ENCODE measurements at regions not wholly inside any gene's neighbourhood (a gene's known extent, or its start where the extent isn't known, plus 50 kb on each side); places are given as distances from the start of the nearest gene placed in this dataset.
"Not testable (repeated sequence)": the region's sequence is repeated elsewhere in the genome, so short reads cannot be mapped to it uniquely, and the experiment has no call there.

- no peak overlapping the region for H3K9ac ChIP-seq (ENCODE audit: low read length in 3 of 3)
- TF ChIP-seq CTCF (IDR thresholded peaks at IDR 0.05; ENCODE audit: borderline replicate concordance, extremely low read depth, insufficient read depth) = no peak
- intact Hi-C loops (cut with DNase I) = no loop called here
- no peak overlapping the region for H3K4me3 ChIP-seq (ENCODE audit: low read length in 3 of 3)
- no peaks in the 10 kb centered on the region for H3K36me3 ChIP-seq (ENCODE audit: control insufficient read depth in 2 of 3, insufficient read depth in 3 of 3, low read length in 3 of 3)
- no peak overlapping the region for H3K27ac ChIP-seq (ENCODE audit: low read depth in 2 of 2, low read length in 2 of 2)
- FAIRE-seq (no peak), DNase-seq (no peak)
- no peaks in the 10 kb centered on the region for H3K4me1 ChIP-seq (ENCODE audit: control insufficient read depth in 2 of 3, insufficient read depth in 2 of 3, low read depth in 1 of 3, low read length in 3 of 3)
- H3K27me3 ChIP-seq (ENCODE audit: control insufficient read depth, insufficient read depth, low read length) = no peaks in the 10 kb centered on the region
- H3K9me3 ChIP-seq (ENCODE audit: control insufficient read depth in 2 of 3, insufficient read depth in 1 of 3, low read length in 3 of 3) = no peaks in the 10 kb centered on the region
These were observed 73.7 kb upstream of the GALNT7 start for GRCh38 chr4:173094739-173095421.

- H3K4me3 ChIP-seq (ENCODE audit: low read length in 3 of 3); H3K9ac ChIP-seq (ENCODE audit: low read length in 3 of 3); intact Hi-C loops (cut with DNase I); H3K27me3 ChIP-seq (ENCODE audit: control insufficient read depth, insufficient read depth, low read length); H3K9me3 ChIP-seq (ENCODE audit: control insufficient read depth in 2 of 3, insufficient read depth in 1 of 3, low read length in 3 of 3); H3K36me3 ChIP-seq (ENCODE audit: control insufficient read depth in 2 of 3, insufficient read depth in 3 of 3, low read length in 3 of 3); H3K27ac ChIP-seq (ENCODE audit: low read depth in 2 of 2, low read length in 2 of 2); FAIRE-seq; DNase-seq; H3K4me1 ChIP-seq (ENCODE audit: control insufficient read depth in 2 of 3, insufficient read depth in 2 of 3, low read depth in 1 of 3, low read length in 3 of 3): not testable (repeated sequence)
These were observed 69.2 kb upstream of the GALNT7 start for GRCh38 chr4:173099447-173099846.

- Histone ChIP-seq H3K4me1 (ENCODE audit: control insufficient read depth in 2 of 3, insufficient read depth in 2 of 3, low read depth in 1 of 3, low read length in 3 of 3) (no peaks in the 10 kb centered on the region), H3K9ac (ENCODE audit: low read length in 3 of 3) (no peak overlapping the region), H3K27ac (ENCODE audit: low read depth in 2 of 2, low read length in 2 of 2) (no peak overlapping the region), H3K36me3 (ENCODE audit: control insufficient read depth in 2 of 3, insufficient read depth in 3 of 3, low read length in 3 of 3) (no peaks in the 10 kb centered on the region), H3K27me3 (ENCODE audit: control insufficient read depth, insufficient read depth, low read length) (no peaks in the 10 kb centered on the region), H3K9me3 (ENCODE audit: control insufficient read depth in 2 of 3, insufficient read depth in 1 of 3, low read length in 3 of 3) (no peaks in the 10 kb centered on the region), H3K4me3 (ENCODE audit: low read length in 3 of 3) (no peak overlapping the region)
- DNase-seq (no peak), FAIRE-seq (no peak)
- TF ChIP-seq CTCF (IDR thresholded peaks at IDR 0.05; ENCODE audit: borderline replicate concordance, extremely low read depth, insufficient read depth) = no peak
- intact Hi-C loops (cut with DNase I) = no loop called here
These were observed 57.6 kb upstream of the GALNT7 start for GRCh38 chr4:173111031-173111430.

GRCh38 chr4:173117430-173117829 is 51.2 kb upstream of the GALNT7 start:
- H3K4me1 ChIP-seq (ENCODE audit: control insufficient read depth in 2 of 3, insufficient read depth in 2 of 3, low read depth in 1 of 3, low read length in 3 of 3); intact Hi-C loops (cut with DNase I); FAIRE-seq: not testable (repeated sequence)

More at GRCh38 chr4:173117430-173117829, 51.2 kb upstream of the GALNT7 start:
- not testable (repeated sequence) for H3K4me3 ChIP-seq (ENCODE audit: low read length in 3 of 3); H3K9ac ChIP-seq (ENCODE audit: low read length in 3 of 3); H3K27ac ChIP-seq (ENCODE audit: low read depth in 2 of 2, low read length in 2 of 2); H3K27me3 ChIP-seq (ENCODE audit: control insufficient read depth, insufficient read depth, low read length); H3K9me3 ChIP-seq (ENCODE audit: control insufficient read depth in 2 of 3, insufficient read depth in 1 of 3, low read length in 3 of 3); H3K36me3 ChIP-seq (ENCODE audit: control insufficient read depth in 2 of 3, insufficient read depth in 3 of 3, low read length in 3 of 3); DNase-seq
